ENCODE measurements at regions not wholly inside any gene's neighbourhood (a gene's known extent, or its start where the extent isn't known, plus 50 kb on each side); places are given as distances from the start of the nearest gene placed in this dataset.

DNA sequence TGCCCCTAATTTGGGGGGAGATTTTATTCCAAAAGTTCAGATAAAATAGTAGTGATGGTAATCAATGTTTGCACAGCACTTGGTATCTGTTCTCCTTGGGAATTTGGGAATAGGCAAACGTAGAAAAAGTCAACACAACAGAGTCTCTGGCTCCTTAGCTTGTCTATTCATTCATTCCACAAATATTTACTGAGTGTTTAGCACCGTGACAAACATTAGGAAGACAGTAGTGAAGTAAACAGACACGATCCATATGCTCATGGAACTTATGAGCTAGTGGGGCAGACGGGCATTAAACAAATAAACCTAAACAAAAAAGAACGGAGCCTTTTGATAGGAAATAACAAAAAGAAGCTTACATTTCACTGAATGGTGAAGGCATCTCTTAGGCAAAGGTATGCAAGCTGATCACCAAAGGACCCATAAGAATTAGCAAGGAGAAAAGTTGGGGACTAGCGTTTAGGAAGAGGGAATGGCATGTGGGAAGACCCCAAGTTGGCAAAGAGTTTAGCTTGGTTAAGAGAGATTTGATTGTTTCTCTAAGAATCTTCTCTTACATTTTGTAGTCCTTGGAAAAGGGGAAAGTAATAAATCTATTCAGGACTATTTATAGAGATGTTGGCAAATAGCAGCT, 243.9 kb upstream of the NPY start:
- Histone ChIP-seq H4K20me1 (ENCODE audit: insufficient read depth) (no peaks in the 10 kb centered on the region), H3K27me3 (ENCODE audit: insufficient read depth, low read length) (no peaks in the 10 kb centered on the region), H3K9me3 (ENCODE audit: control insufficient read depth in 1 of 2, insufficient read depth in 1 of 2, low read depth in 1 of 2, low read length in 2 of 2) (no peaks in the 10 kb centered on the region), H3K9ac (ENCODE audit: low read length) (no peak overlapping the region), H3K9me2 (ENCODE audit: insufficient read depth) (no peaks in the 10 kb centered on the region), H3K27ac (ENCODE audit: low read depth, low read length) (no peak overlapping the region), H3K79me2 (ENCODE audit: insufficient read depth, low read length) (no peaks in the 10 kb centered on the region), H3K36me3 (ENCODE audit: control insufficient read depth in 1 of 2, insufficient read depth in 2 of 2, low read length in 2 of 2) (no peaks in the 10 kb centered on the region), H3K4me1 (ENCODE audit: control insufficient read depth in 1 of 2, insufficient read depth in 2 of 2, low read length in 2 of 2) (no peaks in the 10 kb centered on the region), H3K4me2 (ENCODE audit: low read length) (no peak overlapping the region), H2AFZ (ENCODE audit: low read depth, low read length, poor library complexity, severe bottlenecking) (no peak overlapping the region), H3K4me3 (replicated peaks in 1 of 2; ENCODE audit: low read depth in 1 of 2, low read length in 2 of 2) (no peak overlapping the region)
- TF ChIP-seq ELF1 (IDR thresholded peaks at IDR 0.05; ENCODE audit: borderline replicate concordance, low read depth): no peak
- TF ChIP-seq YY1 (IDR thresholded peaks at IDR 0.05; ENCODE audit: extremely low read depth, insufficient replicate concordance, low read depth, low read length): no peak
- TF ChIP-seq JUND (IDR thresholded peaks at IDR 0.05): no peak
- no peak for TF ChIP-seq EZH2 (IDR thresholded peaks at IDR 0.05)
- TF ChIP-seq ZNF274 (IDR thresholded peaks at IDR 0.05; ENCODE audit: low read depth, low read length): no peak
- no peak for TF ChIP-seq TCF7L2 (IDR thresholded peaks at IDR 0.05; ENCODE audit: borderline replicate concordance, extremely low read depth, insufficient read depth, insufficient read length)
- TF ChIP-seq, protein P1, sequence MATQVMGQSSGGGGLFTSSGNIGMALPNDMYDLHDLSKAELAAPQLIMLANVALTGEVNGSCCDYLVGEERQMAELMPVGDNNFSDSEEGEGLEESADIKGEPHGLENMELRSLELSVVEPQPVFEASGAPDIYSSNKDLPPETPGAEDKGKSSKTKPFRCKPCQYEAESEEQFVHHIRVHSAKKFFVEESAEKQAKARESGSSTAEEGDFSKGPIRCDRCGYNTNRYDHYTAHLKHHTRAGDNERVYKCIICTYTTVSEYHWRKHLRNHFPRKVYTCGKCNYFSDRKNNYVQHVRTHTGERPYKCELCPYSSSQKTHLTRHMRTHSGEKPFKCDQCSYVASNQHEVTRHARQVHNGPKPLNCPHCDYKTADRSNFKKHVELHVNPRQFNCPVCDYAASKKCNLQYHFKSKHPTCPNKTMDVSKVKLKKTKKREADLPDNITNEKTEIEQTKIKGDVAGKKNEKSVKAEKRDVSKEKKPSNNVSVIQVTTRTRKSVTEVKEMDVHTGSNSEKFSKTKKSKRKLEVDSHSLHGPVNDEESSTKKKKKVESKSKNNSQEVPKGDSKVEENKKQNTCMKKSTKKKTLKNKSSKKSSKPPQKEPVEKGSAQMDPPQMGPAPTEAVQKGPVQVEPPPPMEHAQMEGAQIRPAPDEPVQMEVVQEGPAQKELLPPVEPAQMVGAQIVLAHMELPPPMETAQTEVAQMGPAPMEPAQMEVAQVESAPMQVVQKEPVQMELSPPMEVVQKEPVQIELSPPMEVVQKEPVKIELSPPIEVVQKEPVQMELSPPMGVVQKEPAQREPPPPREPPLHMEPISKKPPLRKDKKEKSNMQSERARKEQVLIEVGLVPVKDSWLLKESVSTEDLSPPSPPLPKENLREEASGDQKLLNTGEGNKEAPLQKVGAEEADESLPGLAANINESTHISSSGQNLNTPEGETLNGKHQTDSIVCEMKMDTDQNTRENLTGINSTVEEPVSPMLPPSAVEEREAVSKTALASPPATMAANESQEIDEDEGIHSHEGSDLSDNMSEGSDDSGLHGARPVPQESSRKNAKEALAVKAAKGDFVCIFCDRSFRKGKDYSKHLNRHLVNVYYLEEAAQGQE (IDR thresholded peaks at IDR 0.05; ENCODE audit: low read depth): no peak
- no peak for TF ChIP-seq POLR2A (IDR thresholded peaks at IDR 0.05; ENCODE audit: borderline replicate concordance, extremely low read depth, insufficient read depth, insufficient read length)
- no peak for TF ChIP-seq CBX3 (IDR thresholded peaks at IDR 0.05; ENCODE audit: low read depth)
- no peak for TF ChIP-seq SRF (IDR thresholded peaks at IDR 0.05; ENCODE audit: low read depth)
- TF ChIP-seq, protein P2, sequence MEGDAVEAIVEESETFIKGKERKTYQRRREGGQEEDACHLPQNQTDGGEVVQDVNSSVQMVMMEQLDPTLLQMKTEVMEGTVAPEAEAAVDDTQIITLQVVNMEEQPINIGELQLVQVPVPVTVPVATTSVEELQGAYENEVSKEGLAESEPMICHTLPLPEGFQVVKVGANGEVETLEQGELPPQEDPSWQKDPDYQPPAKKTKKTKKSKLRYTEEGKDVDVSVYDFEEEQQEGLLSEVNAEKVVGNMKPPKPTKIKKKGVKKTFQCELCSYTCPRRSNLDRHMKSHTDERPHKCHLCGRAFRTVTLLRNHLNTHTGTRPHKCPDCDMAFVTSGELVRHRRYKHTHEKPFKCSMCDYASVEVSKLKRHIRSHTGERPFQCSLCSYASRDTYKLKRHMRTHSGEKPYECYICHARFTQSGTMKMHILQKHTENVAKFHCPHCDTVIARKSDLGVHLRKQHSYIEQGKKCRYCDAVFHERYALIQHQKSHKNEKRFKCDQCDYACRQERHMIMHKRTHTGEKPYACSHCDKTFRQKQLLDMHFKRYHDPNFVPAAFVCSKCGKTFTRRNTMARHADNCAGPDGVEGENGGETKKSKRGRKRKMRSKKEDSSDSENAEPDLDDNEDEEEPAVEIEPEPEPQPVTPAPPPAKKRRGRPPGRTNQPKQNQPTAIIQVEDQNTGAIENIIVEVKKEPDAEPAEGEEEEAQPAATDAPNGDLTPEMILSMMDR (IDR thresholded peaks at IDR 0.05 in 2 of 3, conservative IDR thresholded peaks at IDR 0.05 in 1 of 3; ENCODE audit: borderline replicate concordance in 1 of 3, insufficient read depth in 1 of 3, low read depth in 2 of 3, low read length in 2 of 3): no peak
- TF ChIP-seq POLR2AphosphoS5 (IDR thresholded peaks at IDR 0.05; ENCODE audit: low read depth, low read length): no peak
- TF ChIP-seq, protein P3, sequence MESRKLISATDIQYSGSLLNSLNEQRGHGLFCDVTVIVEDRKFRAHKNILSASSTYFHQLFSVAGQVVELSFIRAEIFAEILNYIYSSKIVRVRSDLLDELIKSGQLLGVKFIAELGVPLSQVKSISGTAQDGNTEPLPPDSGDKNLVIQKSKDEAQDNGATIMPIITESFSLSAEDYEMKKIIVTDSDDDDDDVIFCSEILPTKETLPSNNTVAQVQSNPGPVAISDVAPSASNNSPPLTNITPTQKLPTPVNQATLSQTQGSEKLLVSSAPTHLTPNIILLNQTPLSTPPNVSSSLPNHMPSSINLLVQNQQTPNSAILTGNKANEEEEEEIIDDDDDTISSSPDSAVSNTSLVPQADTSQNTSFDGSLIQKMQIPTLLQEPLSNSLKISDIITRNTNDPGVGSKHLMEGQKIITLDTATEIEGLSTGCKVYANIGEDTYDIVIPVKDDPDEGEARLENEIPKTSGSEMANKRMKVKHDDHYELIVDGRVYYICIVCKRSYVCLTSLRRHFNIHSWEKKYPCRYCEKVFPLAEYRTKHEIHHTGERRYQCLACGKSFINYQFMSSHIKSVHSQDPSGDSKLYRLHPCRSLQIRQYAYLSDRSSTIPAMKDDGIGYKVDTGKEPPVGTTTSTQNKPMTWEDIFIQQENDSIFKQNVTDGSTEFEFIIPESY (IDR thresholded peaks at IDR 0.05; ENCODE audit: extremely low read depth, insufficient replicate concordance, low read length): no peak
- no peak for TF ChIP-seq FOSL1 (IDR thresholded peaks at IDR 0.05; ENCODE audit: low read depth)
- TF ChIP-seq, protein P4, sequence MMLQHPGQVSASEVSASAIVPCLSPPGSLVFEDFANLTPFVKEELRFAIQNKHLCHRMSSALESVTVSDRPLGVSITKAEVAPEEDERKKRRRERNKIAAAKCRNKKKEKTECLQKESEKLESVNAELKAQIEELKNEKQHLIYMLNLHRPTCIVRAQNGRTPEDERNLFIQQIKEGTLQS (IDR thresholded peaks at IDR 0.05): no peak
- intact Hi-C loops (cut with micrococcal nuclease): no loop called here
- POLR2A ChIA-PET: no interaction called here
- BruUV-seq (replicated peaks): no TSS peak
- DNase-seq (ENCODE audit: low read depth, low spot score) (no peak), ATAC-seq (no peak)
- CTCF ChIA-PET: no interaction called here
- RAD21 ChIA-PET (ENCODE audit: low non-redundant PET in 1 of 2, low total read pairs in 2 of 2, uncharacterized antibody in 2 of 2, unreplicated experiment in 2 of 2): no interaction called here
